HG02623 (cell line): ENCODE measurements at regions not wholly inside any gene's neighbourhood (a gene's known extent, or its start where the extent isn't known, plus 50 kb on each side); places are given as distances from the start of the nearest gene placed in this dataset.

Experiments used
- ATAC-seq: cut with Tn5 transposase; IDR thresholded peaks from one replicate; pipeline ENCODE4 v1.9.1; 2021; ENCODE audit warnings: moderate library complexity; ENCODE audit not compliant: unreplicated experiment

DNA sequence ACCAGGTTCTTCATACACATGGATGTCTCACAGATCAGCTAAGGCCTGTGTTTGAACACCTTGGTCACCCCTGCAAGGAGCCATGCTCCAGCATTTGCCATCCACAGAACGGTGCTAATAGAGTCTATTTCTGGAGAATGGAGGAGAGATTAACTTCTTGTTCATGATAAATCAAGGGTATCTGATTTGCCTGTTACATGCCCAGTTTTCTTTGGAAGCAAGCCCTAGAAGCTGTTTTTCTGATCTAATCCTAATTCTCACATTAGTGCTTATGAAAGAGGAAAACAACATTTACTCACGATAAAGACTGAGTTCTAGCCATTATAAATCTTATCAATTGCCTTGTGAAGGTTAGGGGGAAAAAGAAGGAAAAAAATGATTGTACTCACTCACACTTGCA, 119.6 kb upstream of the DTNA start:
- no peak for ATAC-seq

DNA sequence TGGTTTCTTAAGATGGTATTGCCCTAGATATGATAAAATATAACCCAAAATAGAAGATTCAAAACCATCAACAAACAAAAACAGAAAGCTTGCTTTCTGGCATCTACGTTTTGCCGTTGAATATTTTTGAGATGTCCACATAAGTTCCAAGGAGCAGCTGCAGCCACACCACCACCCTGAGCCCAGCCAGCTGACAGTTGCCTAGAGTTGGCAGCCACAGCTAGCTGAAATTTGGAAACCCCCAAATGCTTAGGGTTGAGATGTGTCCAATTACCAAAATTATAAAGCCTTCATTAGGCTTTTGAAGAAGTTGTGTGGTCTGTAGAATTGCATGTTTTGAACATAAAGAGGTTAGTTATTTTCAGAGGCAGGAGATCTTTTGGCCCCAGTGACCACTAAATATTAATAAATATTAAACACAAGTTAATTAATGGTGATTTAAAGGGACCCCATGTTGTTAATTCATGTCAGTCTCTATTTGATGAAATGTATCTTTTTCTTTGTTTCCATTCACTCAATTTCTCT, 118.1 kb upstream of the DTNA start:
- no peak for ATAC-seq

- ATAC-seq, result no peak
These were observed 117.6 kb upstream of the DTNA start for GRCh38 chr18:34592481-34592880.

- ATAC-seq, result no peak
These were observed 117.1 kb upstream of the DTNA start for GRCh38 chr18:34592961-34593382.

DNA sequence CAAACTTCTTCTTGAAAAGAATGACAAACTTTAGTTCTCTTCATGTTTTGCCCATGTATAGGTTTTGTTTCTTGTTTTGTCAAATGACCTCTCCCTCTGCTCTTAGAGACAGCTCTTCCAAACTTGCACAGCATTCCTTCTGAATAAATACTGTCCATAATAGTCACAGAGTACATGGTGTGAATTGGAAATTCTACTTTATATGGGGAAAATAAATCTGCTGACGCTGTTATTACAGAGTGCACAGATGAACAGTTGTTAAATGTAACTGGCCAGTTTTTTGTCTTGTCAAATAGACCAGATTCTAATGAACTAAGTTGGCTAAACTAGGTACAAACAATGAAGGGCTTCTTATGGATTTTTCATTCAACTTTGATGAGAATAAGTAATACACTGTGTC, 115.8 kb upstream of the DTNA start:
- ATAC-seq, result no peak

DNA sequence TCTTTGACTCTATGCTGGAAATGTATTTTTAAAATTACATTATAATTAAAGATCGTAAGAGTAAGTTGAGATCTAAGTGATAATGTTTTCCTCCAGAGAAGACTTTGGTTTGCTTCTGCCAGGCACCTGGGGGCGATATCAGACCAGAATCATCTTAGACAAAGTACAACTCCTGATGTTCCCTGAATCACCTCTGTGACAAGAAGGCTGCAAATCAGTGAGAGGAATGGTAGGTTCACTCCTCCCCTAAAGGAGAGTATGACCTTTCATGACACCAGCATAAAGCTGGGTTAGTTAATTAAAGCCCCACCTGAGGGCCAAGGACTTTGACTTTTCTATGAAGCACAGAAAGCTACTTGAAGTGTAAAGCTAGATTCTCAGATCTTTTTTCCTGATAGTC, 114.4 kb upstream of the DTNA start:
- ATAC-seq, result no peak

DNA sequence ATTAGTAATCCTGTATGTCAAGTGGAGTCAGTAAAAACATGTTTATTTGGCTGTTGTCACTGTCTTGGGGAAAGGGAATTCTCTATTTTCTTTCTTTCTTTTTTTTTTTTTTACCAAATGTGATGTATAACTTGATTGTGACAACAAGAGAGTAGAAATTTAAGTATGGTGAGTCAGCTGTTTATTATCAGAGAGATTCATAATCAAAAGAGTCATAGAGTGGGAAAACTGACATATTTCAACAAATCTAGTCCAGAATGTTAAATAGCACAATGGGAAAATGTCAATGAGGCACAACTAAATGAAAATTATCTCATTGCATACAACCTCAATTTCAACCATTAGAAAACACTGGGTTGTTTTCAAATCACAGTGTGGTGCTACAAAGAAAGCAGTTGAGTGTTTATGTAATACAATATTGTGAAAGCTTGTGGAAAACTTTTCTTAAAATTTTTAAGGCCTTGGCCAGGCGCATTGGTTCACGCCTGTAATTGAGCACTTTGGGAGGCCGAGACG, 111.9 kb upstream of the DTNA start:
- ATAC-seq, result no peak

DNA sequence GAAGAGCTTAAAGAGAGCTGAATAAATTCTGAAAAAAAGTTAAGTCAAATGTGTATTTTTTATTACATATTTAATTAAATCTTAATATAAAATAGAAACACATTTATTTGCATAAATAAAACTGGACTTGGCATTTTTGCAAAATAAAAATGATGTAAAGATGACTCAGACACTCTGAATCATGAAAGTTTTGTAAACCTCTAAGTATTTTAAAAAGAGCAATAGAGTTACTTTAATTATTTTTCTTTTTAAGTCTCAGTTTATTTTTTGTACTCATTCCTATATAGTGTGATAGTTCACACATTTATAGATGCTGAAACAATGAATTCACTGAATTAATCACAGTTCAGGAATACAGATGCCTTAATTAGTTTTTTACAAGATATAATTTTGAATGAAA, 109.9 kb upstream of the DTNA start:
- ATAC-seq, result no peak

- no peak for ATAC-seq
These were observed 109.0 kb upstream of the DTNA start for GRCh38 chr18:34600874-34601656.

DNA sequence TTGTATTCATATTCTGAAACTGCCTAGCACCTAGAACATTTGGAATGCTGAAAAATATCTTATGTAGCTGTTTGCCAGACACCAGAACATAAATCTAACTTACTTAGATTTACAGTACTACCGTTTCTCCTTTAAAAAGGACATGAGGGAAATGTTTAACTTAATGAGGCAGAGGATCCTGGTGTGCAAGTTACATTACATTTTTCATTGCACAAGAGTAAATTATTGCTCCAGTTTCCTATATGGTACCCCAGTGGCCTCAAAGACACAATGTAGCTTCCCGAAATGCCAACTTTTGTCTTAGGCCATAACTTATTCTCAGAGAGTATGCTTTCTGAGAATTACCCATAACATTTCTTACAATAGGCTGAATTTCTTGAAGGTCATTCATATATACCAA, 105.5 kb upstream of the DTNA start:
- no peak for ATAC-seq

DNA sequence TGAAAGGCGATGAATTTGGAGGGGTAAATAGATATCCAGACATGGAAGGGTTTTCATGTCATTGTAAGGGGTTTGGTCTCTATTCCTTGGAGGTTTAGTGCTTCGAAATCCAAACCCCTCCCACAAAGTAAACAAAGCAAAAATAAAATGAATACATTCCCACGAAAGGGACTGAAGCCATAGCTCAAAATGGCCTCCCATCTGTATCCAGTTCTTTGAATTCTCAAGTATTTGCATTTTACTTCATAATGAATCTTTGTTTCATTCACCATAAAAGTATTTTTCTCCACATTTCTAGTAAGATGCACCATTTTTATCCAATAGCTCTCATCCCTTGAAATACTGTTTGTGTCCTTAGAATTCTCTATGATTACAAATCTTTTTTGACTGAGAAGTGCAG, 103.2 kb upstream of the DTNA start:
- ATAC-seq, result no peak

DNA sequence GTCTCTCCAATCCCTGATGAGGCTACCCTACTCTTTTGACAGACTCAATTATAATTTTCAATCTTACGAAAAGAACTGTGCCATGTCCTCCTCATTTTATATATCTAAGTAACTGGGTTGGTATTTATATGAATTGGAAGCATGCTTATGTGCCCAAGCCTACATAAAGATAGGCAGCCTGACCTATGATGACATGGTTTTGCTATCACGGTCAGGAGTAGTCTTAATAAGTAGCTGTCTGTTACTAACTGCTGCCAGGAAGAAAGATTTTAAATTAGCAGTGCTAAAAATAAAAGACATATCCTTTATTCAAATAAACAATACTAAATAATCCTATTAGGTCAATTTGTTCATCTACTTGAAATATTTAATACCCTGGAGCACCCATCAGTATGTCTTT, 102.0 kb upstream of the DTNA start:
- no peak for ATAC-seq

DNA sequence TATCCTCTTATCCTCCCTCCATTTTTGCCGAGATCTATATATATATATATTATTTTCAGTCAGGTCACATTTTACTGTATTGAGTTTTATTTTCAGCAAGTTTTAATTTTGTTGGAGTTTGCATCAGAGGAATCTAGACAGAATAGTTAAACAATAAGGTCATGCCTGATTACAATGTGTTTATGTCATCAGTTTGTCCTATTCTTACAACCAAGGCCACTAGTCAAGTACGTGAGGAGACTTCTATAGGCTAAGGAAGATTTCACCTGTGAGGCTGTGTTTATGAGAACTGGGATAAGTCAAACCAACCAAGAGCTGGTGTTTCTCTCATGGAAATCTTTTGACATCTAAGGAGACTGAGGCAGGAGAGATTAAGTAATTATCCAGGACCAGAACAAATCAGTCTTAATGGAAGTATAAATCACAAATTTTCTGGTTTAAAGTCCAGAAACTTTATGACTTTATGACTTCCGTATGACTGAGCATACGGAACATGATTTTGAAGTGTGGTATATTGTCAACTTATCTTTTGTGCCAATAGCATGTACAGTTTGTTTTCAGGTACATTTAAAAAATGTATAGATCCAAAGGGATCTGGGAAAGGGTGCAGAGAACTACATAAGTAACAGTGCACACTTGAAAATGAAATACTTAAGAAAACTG, 100.0 kb upstream of the DTNA start:
- ATAC-seq, result no peak

DNA sequence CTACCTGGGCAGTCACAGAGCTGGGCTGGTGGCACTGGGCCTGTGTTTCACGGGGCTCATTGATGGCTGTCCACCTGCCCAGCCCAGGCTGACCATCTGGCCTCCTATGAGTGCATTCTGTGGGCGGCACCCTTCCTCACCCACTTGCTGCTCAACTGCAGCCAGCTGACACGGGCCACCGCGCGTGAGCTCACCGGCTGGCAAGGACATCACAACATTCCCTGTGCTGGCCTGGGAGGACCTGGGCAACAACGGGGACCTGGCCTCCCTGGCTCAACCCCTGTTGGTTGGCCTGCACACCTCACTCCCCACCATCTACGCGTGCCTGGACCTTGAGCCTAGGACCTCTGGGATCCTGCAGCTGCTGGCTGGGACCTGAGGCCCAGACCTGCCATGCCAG, 98.2 kb upstream of the DTNA start:
- no peak for ATAC-seq

DNA sequence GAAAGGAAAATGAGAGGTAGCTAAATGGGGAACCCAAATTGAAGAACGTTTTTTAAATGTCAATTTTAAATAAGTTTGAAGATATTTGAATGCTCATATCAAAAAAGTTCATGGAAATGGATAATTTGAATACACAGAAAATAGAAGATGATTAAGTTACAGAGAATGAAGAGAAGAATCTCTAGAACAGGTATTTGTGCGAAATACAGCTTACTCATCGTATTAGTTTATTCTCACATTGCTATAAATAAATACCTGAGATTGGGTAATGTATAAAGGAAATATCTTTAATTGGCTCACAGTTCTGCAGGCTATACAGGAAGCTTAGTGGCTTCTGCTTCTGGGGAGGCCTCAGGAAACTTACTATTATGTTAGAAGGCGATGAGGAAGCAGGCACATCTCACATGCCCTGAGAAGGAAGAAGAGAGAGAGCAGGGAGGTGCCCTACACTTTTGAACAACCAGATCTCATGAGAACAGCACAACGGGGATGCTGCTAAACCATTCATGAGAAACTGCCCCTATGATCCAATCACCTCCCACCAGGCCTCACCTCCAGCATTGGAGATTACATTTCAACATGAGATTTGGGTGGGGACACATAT, 89.7 kb upstream of the DTNA start:
- no peak for ATAC-seq

DNA sequence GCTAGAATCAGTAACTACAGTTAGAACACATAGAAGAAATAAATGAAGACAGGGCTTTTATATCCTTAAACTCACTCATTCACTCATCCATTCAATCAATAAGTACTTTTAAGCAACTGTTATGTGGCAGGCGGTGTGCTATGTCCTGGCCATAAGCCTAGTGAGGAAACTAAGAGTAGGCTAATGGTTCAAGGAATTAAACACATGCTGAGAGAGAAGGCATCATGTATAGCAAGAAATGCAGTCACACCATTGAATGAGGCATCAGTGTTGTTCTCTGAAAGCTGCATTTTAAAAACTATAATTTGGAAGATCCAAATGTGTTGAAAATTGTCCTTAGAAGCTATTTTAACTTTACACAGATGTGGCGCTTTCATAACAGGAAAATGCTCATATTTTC, 86.5 kb upstream of the DTNA start:
- no peak for ATAC-seq

DNA sequence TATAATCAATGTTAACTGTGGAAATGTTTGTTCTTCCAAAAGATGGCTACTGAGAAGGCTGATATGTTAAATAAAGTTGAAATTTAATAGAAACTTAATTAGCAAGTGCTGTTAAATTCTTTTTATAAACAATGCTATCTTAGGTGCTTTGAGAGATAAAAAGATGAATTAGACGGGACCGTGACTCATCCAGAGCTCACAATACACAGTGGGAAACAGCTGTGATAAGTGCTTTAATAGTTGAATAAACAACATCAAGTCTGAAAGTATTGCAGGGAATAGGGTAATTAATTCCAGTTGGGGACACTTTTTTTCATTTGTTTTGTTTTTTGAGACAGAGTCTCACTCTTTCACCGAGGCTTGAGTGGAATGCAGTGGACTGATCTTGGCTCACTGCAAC, 85.5 kb upstream of the DTNA start:
- ATAC-seq, result no peak

GRCh38 chr18:34626404-34627136, 83.5 kb upstream of the DTNA start:
- no peak for ATAC-seq

DNA sequence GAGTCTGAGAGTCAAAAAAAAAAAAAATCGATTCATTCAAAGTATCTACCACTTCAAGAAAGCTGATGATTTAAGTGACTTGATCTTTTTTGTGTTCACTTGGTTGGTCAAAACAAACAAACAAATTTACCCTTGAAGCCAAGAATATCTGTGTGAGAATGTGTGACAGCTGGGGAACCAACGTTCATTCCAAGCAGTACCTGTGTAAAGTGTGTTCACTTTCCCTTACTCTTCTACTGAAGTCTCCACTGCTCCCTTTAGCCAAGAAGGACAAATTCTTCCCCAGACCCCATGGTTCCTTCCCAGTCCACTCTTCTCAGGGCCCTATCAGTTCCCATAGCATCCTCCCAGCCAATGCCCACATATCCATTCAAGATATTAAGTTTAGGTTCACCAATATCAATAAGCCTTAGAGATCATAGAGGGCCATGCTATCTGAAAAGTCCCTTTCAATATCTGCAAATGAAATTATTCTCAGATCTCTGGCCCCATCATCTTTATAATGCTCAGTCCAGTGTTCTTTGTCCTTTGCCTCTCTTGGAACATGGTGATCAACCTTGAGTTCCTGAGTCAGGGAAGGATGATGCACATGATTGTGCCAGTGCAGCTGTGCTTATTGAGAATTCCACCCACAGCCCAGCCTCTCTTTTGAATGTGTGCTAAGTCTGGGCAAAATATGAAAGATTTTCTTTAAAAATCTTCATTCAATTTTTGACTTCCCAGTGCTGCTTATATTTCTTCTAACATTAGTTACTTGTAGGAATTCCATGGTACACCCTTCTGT, 82.8 kb upstream of the DTNA start:
- ATAC-seq, result no peak
